Right lobe of liver (tissue), 6 donors: ENCODE measurements at regions not wholly inside any gene's neighbourhood (a gene's known extent, or its start where the extent isn't known, plus 50 kb on each side); places are given as distances from the start of the nearest gene placed in this dataset.
"Not testable (repeated sequence)": the region's sequence is repeated elsewhere in the genome, so short reads cannot be mapped to it uniquely, and the experiment has no call there.

Experiments used
- ATAC-seq, 4 donors: fragments of 200-7000 bp; cut with Tn5 transposase; one replicate each; pipeline ENCODE4 v1.9.1; 2020; ENCODE audit warnings: mild to moderate bottlenecking in 4 of 4, moderate library complexity in 4 of 4
- DNase-seq, 3 donors: peaks; one replicate each; pipeline ENCODE4 v3.0.0-alpha.2; 2020
- H3K27ac ChIP-seq, 3 donors: fragments of 200-600 bp; one replicate each; pipeline ENCODE4 v1.8.0; 2022
- H3K27me3 ChIP-seq, 2 donors: fragments of 200-600 bp; one replicate each; pipeline ENCODE4 v1.8.0; 2022
- H3K36me3 ChIP-seq, 4 donors: fragments of 200-600 bp; sonication (generic) in 1 of 4; one replicate each; pipeline versions ENCODE4 v1.5.1 to v1.8.0; 2017 to 2022; ENCODE audit warnings: control low read depth in 1 of 4
- H3K4me1 ChIP-seq, 4 donors: fragments of 200-600 bp; sonication (generic) in 1 of 4; one replicate each; pipeline versions ENCODE4 v1.5.1 to v1.8.0; 2017 to 2022; ENCODE audit warnings: control low read depth in 1 of 4
- H3K4me3 ChIP-seq, 3 donors: fragments of 200-600 bp; one replicate each; pipeline ENCODE4 v1.8.0; 2022
- H3K9me3 ChIP-seq, 4 donors: fragments of 200-600 bp; sonication (generic) in 1 of 4; one replicate each; pipeline versions ENCODE4 v1.5.1 to v1.8.0; 2017 to 2022; ENCODE audit warnings: control low read depth in 1 of 4
- POLR2A ChIP-seq: fragments of 450-650 bp; IDR thresholded peaks from one replicate; pipeline ENCODE4 v1.6.1; 2017; ENCODE audit warnings: antibody characterized with exemption, mild to moderate bottlenecking
- WGBS: methylation state at CpG from one replicate; pipeline ENCODE4 v1.1.6; 2018; ENCODE audit warnings: low coverage, low lambda C conversion rate; ENCODE audit not compliant: insufficient coverage; ENCODE audit errors: missing lambda C conversion rate; 5-methylcytosine and 5-hydroxymethylcytosine counted together
- intact Hi-C, 2 donors: fragments of 100-400 bp; cut with DNase I; formaldehyde crosslinking; loops; one replicate each; pipeline versions ENCODE4 v1.11.2 to v1.14.1; 2022
- TF ChIP-seq, protein P1 (sequence below), 4 donors: fragments of 200-600 bp in 3 of 4; fragments of 450-650 bp in 1 of 4; IDR thresholded peaks; one replicate each; pipeline versions ENCODE4 v1.5.1 to v1.8.0; 2016 to 2022; ENCODE audit warnings: antibody characterized with exemption in 4 of 4, mild to moderate bottlenecking in 2 of 4
- donor health status: DM: no; HTN: yes; CAD: no.
- donor health status: DM: no; HTN: no; CAD: no.
- donor health status: DM: no; HTN: no; CAD: no.
- donor health status: DM: no; HTN: yes; CAD: no.
- donor health status: DM: no; HTN: yes; CAD: no.

DNA sequence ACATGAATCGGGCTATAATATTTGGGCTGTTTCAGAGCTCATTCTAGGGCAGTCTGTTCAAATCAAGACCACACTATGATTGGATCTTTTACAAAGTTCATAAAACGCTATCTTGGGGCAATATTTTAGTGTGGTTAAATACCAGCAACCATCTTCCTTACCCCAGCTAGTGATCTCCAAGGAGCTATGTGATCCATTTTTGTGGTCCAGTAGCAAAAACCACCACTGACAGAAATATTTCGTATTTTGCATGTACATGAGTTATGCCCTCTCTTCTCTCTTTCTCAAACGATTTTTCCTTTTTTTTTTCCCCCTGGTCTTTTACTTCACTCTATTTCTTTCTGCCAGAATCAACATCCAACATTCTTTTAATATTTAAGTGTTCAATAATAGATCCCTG is 280.6 kb upstream of the KITLG start:
- Histone ChIP-seq H3K9me3 (no peaks in the 10 kb centered on the region), H3K27ac (no peak overlapping the region), H3K4me3 (no peak overlapping the region), H3K27me3 (no peaks in the 10 kb centered on the region), H3K4me1 (no peaks in the 10 kb centered on the region), H3K36me3 (no peaks in the 10 kb centered on the region)
- ATAC-seq (no peak), DNase-seq (no peak)
- intact Hi-C loops: no loop called here
- TF ChIP-seq, protein P1, sequence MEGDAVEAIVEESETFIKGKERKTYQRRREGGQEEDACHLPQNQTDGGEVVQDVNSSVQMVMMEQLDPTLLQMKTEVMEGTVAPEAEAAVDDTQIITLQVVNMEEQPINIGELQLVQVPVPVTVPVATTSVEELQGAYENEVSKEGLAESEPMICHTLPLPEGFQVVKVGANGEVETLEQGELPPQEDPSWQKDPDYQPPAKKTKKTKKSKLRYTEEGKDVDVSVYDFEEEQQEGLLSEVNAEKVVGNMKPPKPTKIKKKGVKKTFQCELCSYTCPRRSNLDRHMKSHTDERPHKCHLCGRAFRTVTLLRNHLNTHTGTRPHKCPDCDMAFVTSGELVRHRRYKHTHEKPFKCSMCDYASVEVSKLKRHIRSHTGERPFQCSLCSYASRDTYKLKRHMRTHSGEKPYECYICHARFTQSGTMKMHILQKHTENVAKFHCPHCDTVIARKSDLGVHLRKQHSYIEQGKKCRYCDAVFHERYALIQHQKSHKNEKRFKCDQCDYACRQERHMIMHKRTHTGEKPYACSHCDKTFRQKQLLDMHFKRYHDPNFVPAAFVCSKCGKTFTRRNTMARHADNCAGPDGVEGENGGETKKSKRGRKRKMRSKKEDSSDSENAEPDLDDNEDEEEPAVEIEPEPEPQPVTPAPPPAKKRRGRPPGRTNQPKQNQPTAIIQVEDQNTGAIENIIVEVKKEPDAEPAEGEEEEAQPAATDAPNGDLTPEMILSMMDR (IDR thresholded peaks at IDR 0.05): no peak
- no peak for TF ChIP-seq POLR2A
- WGBS: 65% methylated on average over 3 of the region's 4 CpGs

DNA sequence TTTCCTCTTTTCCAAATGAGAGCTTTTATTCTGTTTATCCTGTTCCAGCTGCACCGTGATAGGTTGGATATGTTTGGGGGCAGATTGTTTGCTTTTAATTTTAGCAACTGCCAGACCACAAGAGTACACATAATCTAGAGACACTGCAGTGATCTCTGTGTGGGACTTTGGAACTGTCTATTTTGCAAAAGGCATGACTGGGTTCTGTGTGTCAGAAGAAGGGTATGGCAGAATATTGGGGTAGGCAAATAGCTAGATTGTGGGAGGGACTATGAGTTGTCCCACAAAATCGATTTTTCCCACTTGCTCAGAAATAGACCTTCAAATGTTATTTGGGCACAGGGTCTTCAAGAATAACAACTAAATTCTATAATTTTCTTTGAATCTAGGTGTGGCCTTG is 275.9 kb upstream of the KITLG start:
- no peak overlapping the region for H3K4me3 ChIP-seq
- no peaks in the 10 kb centered on the region for H3K4me1 ChIP-seq
- H3K27ac ChIP-seq: no peak overlapping the region
- no peaks in the 10 kb centered on the region for H3K27me3 ChIP-seq
- no peaks in the 10 kb centered on the region for H3K9me3 ChIP-seq
- ATAC-seq (peak in 2 of 4 donors; percentile 35 to 49), DNase-seq (no peak)
- 37% methylated on average over 2 of the region's 2 CpGs for WGBS
- no peaks in the 10 kb centered on the region for H3K36me3 ChIP-seq
- intact Hi-C loops: no loop called here
- no peak for TF ChIP-seq POLR2A
- TF ChIP-seq, protein P1 (IDR thresholded peaks at IDR 0.05): no peak

DNA sequence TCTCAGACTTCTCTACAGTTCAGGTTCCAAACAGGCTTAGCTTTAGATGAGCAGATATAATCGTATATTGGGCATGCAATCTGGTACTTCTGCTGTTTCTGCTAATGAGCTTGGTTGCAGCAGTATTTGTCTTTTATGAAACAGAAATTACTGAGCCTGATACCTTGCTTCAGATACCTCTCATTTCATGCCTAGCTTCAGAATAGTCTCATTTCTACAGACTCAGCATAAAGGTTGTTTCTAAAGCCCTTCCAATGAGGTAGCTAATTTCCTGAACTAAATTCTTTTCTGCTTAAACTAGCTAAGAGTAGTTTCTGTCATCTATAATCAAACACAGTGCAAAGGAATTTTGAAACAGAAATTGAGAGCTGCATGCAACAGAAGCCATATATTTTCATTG is 275.0 kb upstream of the KITLG start:
- WGBS: 46% methylated on average over 1 of the region's 1 CpG
- Histone ChIP-seq H3K4me3 (no peak overlapping the region), H3K27me3 (no peaks in the 10 kb centered on the region), H3K27ac (no peak overlapping the region), H3K4me1 (no peaks in the 10 kb centered on the region), H3K9me3 (no peaks in the 10 kb centered on the region), H3K36me3 (no peaks in the 10 kb centered on the region)
- TF ChIP-seq, protein P1 (IDR thresholded peaks at IDR 0.05): no peak
- no peak for TF ChIP-seq POLR2A
- DNase-seq (no peak), ATAC-seq (no peak)
- intact Hi-C loops: no loop called here

DNA sequence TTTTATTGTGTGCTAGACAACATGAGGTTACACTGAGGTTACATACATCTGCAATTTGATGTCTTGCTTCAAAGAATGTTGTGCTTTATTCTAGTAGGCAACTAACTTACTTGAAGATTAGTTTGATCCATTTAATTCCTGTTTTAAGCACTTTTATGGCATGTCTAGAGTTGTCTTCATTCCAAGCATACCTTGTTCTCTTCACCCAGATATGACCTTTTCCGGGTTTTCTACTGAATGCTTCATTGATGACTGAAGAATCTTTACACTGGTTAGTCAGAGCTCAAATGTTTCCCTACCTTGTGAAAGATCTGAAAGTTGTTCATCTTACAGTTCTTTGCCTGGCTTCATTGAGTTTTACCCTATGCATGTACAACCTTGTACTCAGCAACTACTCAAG is 274.0 kb upstream of the KITLG start:
- 67% methylated on average over 1 of the region's 1 CpG for WGBS
- no peak for ATAC-seq
- Histone ChIP-seq H3K27ac (no peak overlapping the region), H3K27me3 (no peaks in the 10 kb centered on the region), H3K4me1 (no peaks in the 10 kb centered on the region), H3K9me3 (no peaks in the 10 kb centered on the region), H3K36me3 (no peaks in the 10 kb centered on the region), H3K4me3 (no peak overlapping the region)
- intact Hi-C loops: no loop called here
- no peak for TF ChIP-seq POLR2A
- TF ChIP-seq, protein P1 (IDR thresholded peaks at IDR 0.05): no peak
- no peak for DNase-seq

DNA sequence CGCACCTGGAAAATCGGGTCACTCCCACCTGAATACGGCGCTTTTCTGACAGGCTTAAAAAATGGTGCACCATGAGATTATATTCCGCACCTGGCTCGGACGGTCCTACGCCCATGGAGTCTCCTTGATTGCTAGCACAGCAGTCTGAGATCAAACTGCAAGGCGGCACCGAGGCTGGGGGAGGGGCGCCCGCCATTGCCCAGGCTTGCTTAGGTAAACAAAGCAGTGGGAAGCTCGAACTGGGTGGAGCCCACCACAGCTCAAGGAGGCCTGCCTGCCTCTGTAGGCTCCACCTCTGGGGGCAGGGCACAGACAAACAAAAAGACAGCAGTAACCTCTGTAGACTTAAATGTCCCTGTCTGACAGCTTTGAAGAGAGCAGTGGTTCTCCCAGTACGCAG is 267.0 kb upstream of the KITLG start:
- H3K4me1 ChIP-seq, H3K27me3 ChIP-seq, H3K36me3 ChIP-seq, intact Hi-C loops, H3K27ac ChIP-seq, ATAC-seq, H3K4me3 ChIP-seq, DNase-seq, H3K9me3 ChIP-seq: not testable (repeated sequence)
- no CpG with 5 or more reads among the region's 14 CpGs for WGBS
